HG02763 (cell line): ENCODE measurements at regions not wholly inside any gene's neighbourhood (a gene's known extent, or its start where the extent isn't known, plus 50 kb on each side); places are given as distances from the start of the nearest gene placed in this dataset.

Experiments
- ATAC-seq: cut with Tn5 transposase; IDR thresholded peaks from one replicate; pipeline ENCODE4 v1.9.1; 2021; ENCODE audit warnings: mild to moderate bottlenecking, moderate library complexity; ENCODE audit not compliant: unreplicated experiment

GRCh38 chr1:42035205-42035829 is 116.6 kb upstream of the HIVEP3 start:
- ATAC-seq: peak; percentile 72

- no peak for ATAC-seq
Observed at GRCh38 chr1:42034426-42034825, 115.7 kb upstream of the HIVEP3 start.

GRCh38 chr1:42033629-42034028 is 114.9 kb upstream of the HIVEP3 start:
- ATAC-seq: no peak

GRCh38 chr1:42017730-42018129 is 99.0 kb upstream of the HIVEP3 start:
- ATAC-seq: no peak

- no peak for ATAC-seq
Observed at GRCh38 chr1:42017259-42017658, 98.5 kb upstream of the HIVEP3 start.

- ATAC-seq: no peak
Observed at GRCh38 chr1:42014823-42015222, 96.1 kb upstream of the HIVEP3 start.

GRCh38 chr1:42013881-42014470 is 95.3 kb upstream of the HIVEP3 start:
- no peak for ATAC-seq

- ATAC-seq: no peak
Observed at GRCh38 chr1:42012852-42013251, 94.1 kb upstream of the HIVEP3 start.

GRCh38 chr1:42010381-42010780 is 91.7 kb upstream of the HIVEP3 start:
- ATAC-seq: no peak

- ATAC-seq: no peak
Observed at GRCh38 chr1:42008264-42008663, 89.5 kb upstream of the HIVEP3 start.

GRCh38 chr1:42006836-42007235 is 88.1 kb upstream of the HIVEP3 start:
- ATAC-seq: no peak

- no peak for ATAC-seq
Observed at GRCh38 chr1:42006093-42006492, 87.4 kb upstream of the HIVEP3 start.

- ATAC-seq: no peak
Observed at GRCh38 chr1:42005530-42005929, 86.8 kb upstream of the HIVEP3 start.

GRCh38 chr1:42004860-42005259 is 86.1 kb upstream of the HIVEP3 start:
- ATAC-seq: no peak

GRCh38 chr1:42004322-42004721 is 85.6 kb upstream of the HIVEP3 start:
- no peak for ATAC-seq

GRCh38 chr1:42003433-42003832 is 84.7 kb upstream of the HIVEP3 start:
- ATAC-seq: no peak

- ATAC-seq: no peak
Observed at GRCh38 chr1:42002220-42002619, 83.5 kb upstream of the HIVEP3 start.

- ATAC-seq: no peak
Observed at GRCh38 chr1:42000766-42001165, 82.0 kb upstream of the HIVEP3 start.

- no peak for ATAC-seq
Observed at GRCh38 chr1:41999884-42000283, 81.2 kb upstream of the HIVEP3 start.

- ATAC-seq: no peak
Observed at GRCh38 chr1:41998250-41998649, 79.5 kb upstream of the HIVEP3 start.

GRCh38 chr1:41997153-41997552 is 78.4 kb upstream of the HIVEP3 start:
- no peak for ATAC-seq

- ATAC-seq: no peak
Observed at GRCh38 chr1:41995441-41996130, 76.9 kb upstream of the HIVEP3 start.
